HG03103 (cell line): ENCODE measurements at regions not wholly inside any gene's neighbourhood (a gene's known extent, or its start where the extent isn't known, plus 50 kb on each side); places are given as distances from the start of the nearest gene placed in this dataset.

Experiments
- ATAC-seq: cut with Tn5 transposase; IDR thresholded peaks from one replicate; pipeline ENCODE4 v1.9.1; 2021; ENCODE audit warnings: low read depth; ENCODE audit not compliant: unreplicated experiment

DNA sequence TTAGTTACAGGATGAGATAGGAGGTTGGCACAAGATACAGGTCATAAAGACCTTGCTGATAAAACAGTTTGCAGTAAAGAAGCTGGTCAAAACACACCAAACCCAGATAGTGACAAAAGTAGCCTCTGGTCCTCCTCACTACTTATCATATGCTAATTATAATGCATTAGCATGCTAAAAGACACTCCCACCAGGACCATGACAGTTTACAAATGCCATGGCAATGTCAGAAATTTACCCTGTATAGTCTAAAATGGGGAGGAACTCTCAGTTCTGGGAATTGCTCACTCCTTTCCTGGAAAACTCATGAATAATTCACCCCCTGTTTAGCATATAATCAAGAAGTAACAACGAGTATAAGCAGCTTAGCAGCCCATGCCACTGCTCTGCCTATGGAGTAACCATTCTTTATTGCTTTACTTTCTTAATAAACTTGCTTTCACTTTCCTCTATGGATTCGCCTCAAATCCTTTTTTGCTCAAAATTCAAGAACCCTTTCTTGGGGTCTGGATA lies 1254.4 kb downstream of the PCDH7 start:
- ATAC-seq = no peak

- ATAC-seq = no peak
These were observed 1259.8 kb downstream of the PCDH7 start for GRCh38 chr4:31979988-31980387.

- no peak for ATAC-seq
These were observed 1263.1 kb downstream of the PCDH7 start for GRCh38 chr4:31983246-31983645.

- no peak for ATAC-seq
These were observed 1263.5 kb downstream of the PCDH7 start for GRCh38 chr4:31983677-31984076.

GRCh38 chr4:31984872-31985271 lies 1264.7 kb downstream of the PCDH7 start:
- ATAC-seq = no peak

- ATAC-seq = no peak
These were observed 1276.1 kb downstream of the PCDH7 start for GRCh38 chr4:31995943-31996901.

DNA sequence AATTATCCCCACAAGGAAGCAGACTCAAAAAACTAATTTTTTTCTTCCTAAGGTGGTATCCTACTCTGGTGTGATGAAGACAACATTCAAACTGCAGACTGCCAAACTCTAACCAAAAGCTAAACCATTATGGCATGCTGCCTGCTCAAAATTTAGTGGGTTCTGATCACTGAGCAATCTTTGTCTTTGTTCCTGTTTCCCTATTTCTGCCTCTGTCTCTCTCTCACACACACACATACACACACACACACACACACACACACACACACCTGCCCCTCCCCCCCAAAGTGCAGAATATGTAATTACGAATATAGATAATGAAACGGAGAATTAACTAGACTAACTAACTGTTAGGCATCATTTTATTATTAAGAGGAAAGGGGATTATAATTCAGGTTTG lies 1278.6 kb downstream of the PCDH7 start:
- no peak for ATAC-seq

DNA sequence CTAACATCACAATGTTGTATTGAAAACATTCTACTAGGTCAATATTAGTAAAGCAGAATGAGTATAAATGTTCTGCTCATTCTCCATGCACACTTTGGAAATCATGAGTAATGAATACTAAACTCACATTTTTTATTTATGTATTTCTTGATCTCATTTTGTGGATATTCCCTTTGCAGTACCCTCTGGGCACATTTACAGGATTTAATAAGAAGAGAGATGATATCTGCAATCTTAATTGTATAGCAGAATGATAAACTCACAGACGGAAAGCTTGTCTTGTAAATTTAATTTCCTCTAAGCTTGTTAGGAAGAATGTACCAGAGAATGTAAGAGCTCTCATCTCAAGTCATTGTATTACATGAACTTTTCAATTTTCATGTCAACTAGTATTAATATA lies 1279.7 kb downstream of the PCDH7 start:
- no peak for ATAC-seq

DNA sequence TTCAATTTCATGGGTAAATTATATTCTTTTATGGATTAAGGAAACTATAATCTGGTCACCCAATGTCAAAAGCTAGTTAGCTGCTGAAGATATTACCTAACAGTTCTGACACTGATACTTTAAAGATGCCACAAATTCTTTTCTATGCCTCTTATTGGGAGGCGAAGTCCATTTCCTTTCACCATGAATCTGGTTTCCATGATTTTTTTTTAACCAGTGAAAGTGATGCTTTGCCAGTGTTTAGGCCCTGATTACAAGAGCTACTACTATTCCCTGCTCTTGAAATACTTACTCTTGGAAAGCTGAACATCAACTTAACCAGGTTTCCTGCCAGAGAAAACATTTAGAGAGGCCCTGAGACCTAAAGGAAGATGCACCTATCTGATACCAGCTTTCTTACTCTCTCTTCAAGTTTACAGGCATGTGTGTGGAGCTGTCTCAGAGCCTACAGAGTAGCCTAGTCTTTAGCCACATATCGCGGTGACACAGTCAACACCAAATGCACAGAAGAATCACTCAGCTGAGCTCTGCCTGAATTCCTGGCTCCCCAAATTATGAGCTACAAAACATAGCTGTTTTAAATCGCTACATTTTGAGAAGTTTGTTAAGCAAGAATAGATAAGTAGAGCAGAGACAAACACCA lies 1280.8 kb downstream of the PCDH7 start:
- ATAC-seq = no peak

DNA sequence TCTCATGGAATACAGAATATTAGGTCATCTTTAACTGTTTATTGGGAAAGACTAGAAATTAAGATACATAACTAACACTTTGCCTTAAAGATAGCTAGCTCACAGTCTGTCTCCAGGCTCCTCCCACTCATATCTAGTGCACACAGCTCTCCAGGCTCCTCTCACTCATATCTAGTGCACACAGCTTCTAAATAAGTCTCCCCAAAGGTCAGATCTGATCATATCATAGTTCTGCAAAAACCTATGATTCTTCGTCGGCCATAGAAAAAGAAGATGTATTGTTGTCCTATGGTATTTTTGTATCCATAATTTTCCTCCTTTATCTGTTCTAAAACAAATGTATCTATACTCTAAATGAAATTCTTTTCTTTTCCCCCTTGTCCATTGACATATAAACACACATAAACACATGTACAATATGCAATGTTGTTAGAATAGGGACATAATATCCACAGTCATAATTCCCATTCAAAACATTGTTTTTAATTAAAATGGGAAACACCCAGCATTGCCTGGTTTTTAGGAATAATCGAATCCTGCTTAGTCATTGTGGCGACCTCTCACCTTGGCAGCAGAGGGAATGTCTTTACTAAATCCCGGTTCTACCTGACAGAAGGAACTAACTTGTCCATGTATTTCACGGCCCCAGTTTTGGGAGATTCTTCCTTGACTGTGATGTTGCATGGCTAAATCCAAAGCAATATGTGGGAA lies 1282.0 kb downstream of the PCDH7 start:
- ATAC-seq = no peak

- no peak for ATAC-seq
These were observed 1283.4 kb downstream of the PCDH7 start for GRCh38 chr4:32003548-32003947.

DNA sequence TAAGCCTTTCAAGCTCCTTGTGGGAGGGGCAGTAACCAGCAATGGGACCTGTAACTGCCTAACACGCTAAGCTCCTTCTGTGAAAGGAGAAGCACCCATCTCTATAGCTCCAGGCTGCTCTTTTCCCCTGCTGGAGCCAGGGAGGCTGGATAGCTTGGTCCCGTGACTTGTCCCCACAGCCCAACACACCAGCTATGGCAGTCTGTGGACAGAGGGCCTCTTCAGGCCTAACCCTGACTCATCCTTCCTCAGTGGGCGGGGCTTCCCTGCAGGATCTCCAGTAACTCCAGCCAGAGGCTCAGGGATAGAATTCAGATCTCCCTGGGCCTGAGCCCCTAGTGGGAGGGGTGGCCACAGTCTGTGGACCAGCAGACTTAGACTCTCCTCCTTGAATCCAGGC lies 1290.1 kb downstream of the PCDH7 start:
- no peak for ATAC-seq

DNA sequence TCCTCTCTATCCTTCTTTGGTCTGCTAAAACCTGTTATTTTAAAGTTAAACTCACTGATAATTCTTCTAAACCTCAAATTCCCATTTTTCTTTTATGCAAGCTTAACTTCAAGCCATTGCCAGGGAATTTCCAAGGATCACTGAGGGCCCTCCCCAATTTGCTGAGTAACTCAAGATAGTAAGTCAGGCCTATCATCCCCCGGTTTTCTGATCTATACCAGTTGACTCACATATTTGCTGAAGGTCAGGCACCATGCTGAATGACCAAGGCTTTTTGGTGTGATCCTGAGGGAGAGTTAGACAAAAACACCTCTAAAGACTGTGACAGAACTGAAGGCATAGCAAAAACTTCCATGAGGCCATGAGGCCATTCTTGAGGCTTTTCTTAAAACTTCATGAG lies 1301.9 kb downstream of the PCDH7 start:
- no peak for ATAC-seq

DNA sequence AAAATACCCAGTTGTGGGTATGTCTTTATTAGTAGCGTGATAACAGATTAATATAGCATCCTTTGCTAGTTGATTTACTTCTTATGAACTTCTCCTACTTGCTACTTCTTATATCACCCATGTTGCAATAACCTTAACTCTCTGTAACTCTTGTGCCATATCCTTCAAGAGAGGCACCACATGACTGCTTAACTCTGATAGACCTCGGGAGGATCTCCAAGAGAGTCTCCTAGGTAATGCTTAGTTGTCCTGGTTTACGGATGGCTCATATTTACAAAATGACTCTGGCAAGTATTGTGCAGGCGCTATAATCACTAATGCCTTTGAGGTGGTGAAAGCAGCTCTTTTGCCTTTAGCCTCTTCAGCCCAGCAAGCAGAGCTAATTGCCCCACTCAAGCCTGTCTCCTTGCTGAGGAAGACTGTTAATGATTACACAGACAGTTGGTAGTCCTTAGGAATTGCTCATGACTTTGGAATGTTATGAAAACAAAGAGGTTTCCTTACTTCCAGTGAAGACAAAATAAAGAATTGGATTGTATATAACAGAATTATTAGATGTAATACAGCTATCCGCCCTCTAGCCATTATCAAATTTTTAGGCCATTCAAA lies 1305.8 kb downstream of the PCDH7 start:
- no peak for ATAC-seq

- ATAC-seq = no peak
These were observed 1310.2 kb downstream of the PCDH7 start for GRCh38 chr4:32030406-32030805.

DNA sequence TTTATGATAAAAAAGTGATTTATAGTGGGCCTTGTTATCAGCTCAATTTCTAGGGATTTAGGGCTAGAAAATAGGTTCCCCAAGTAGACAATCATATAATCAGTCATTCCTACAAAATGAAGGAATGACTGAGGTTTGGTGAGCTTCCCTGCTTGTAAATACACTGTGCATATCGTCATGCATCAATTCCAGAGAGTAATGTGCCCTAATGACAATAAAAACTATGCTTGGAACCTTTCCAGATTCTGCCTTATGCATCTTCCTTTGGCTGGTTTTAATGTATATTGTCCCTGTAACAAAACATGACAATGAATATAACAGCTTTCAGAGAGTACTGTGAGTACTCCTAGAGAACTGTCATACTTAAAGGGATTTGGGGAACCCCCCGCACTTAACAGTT lies 1310.9 kb downstream of the PCDH7 start:
- no peak for ATAC-seq

DNA sequence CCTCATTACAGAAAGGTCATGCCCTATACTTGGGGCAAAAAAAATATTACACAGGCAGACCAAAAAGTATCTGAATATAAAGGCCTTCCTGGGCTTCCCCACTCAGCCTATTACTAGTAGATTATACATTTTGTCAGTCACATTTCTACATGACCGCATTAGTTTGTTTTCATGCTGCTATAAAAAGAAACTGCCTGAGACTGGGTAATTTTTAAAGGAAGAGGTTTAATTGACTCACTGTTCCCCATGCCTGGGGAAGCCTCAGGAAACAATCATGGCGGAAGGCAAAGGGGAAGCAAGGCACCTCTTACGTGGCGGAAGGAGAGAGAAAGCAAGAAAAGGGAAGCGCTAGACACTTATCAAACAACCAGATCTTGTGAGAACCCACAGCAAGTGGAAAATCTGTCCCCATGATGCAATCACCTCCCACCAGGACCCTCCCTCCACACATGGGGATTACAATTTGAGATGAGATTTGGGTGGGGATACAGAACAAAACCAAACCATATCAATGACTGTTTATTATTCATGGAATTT lies 1312.0 kb downstream of the PCDH7 start:
- no peak for ATAC-seq

- no peak for ATAC-seq
These were observed 1317.2 kb downstream of the PCDH7 start for GRCh38 chr4:32037399-32037798.

- ATAC-seq = no peak
These were observed 1322.5 kb downstream of the PCDH7 start for GRCh38 chr4:32042486-32043247.

- no peak for ATAC-seq
These were observed 1323.1 kb downstream of the PCDH7 start for GRCh38 chr4:32043248-32043633.
